ENCODE measurements at regions not wholly inside any gene's neighbourhood (a gene's known extent, or its start where the extent isn't known, plus 50 kb on each side); places are given as distances from the start of the nearest gene placed in this dataset.

- TF ChIP-seq CTCF (IDR thresholded peaks at IDR 0.05; ENCODE audit: insufficient read depth, low read length) (no peak), POLR2AphosphoS5 (IDR thresholded peaks at IDR 0.05; ENCODE audit: low read depth) (no peak), GABPA (IDR thresholded peaks at IDR 0.05; ENCODE audit: low read depth) (no peak), REST (IDR thresholded peaks at IDR 0.05; ENCODE audit: insufficient replicate concordance, low read depth) (no peak), SPI1 (IDR thresholded peaks at IDR 0.05; ENCODE audit: borderline replicate concordance, low read depth) (no peak)
These were observed 140.6 kb downstream of the KCNA4 start for GRCh38 chr11:29876192-29876591.

Measured in HL-60 (cell line).